Choroid plexus epithelial cell (primary cell): ENCODE measurements at regions not wholly inside any gene's neighbourhood (a gene's known extent, or its start where the extent isn't known, plus 50 kb on each side); places are given as distances from the start of the nearest gene placed in this dataset.

Source experiments
- DNase-seq: peaks from one replicate; pipeline ENCODE4 v3.0.0-alpha.2; 2010; ENCODE audit warnings: low read depth
- H3K4me3 ChIP-seq: 2 replicates; pipeline ENCODE4 v1.5.1; 2011; ENCODE audit warnings: low read depth, mild to moderate bottlenecking, control low read depth, low read length, moderate library complexity
- CTCF ChIP-seq: conservative IDR thresholded peaks from 2 replicates; pipeline ENCODE4 v1.5.1; 2011; ENCODE audit warnings: low read depth, mild to moderate bottlenecking, control low read depth, inconsistent platforms, low read length, moderate library complexity

GRCh38 chr3:1908651-1909445 is 189.8 kb upstream of the CNTN4 start:
- no peak for TF ChIP-seq CTCF
- no peak overlapping the region for H3K4me3 ChIP-seq
- DNase-seq: no peak

GRCh38 chr3:1910322-1910721 is 188.3 kb upstream of the CNTN4 start:
- no peak for DNase-seq
- TF ChIP-seq CTCF: no peak

GRCh38 chr3:1929788-1930414 is 168.8 kb upstream of the CNTN4 start:
- TF ChIP-seq CTCF: no peak
- no peak overlapping the region for H3K4me3 ChIP-seq
- DNase-seq: no peak

More at GRCh38 chr3:1910322-1910721, 188.3 kb upstream of the CNTN4 start:
- H3K4me3 ChIP-seq: no peak overlapping the region

- no peak for DNase-seq
- no peak for TF ChIP-seq CTCF
- H3K4me3 ChIP-seq: no peak overlapping the region
Measured at GRCh38 chr3:1938975-1939374, 159.7 kb upstream of the CNTN4 start.

GRCh38 chr3:1942781-1943180 is 155.9 kb upstream of the CNTN4 start:
- no peak overlapping the region for H3K4me3 ChIP-seq
- no peak for DNase-seq

GRCh38 chr3:1943395-1944118 is 155.1 kb upstream of the CNTN4 start:
- H3K4me3 ChIP-seq: no peak overlapping the region
- DNase-seq: no peak
- TF ChIP-seq CTCF: no peak

More at GRCh38 chr3:1942781-1943180, 155.9 kb upstream of the CNTN4 start:
- no peak for TF ChIP-seq CTCF
